ENCODE measurements at regions not wholly inside any gene's neighbourhood (a gene's known extent, or its start where the extent isn't known, plus 50 kb on each side); places are given as distances from the start of the nearest gene placed in this dataset.

- TF ChIP-seq CTCF (conservative IDR thresholded peaks at IDR 0.05) (no peak), ZFX (IDR thresholded peaks at IDR 0.05) (no peak)
Observed at GRCh38 chr4:180103794-180104193, 2139.4 kb upstream of the TENM3 start.

All from C4-2B (cell line).